Gastroesophageal sphincter (tissue), 4 donors: ENCODE measurements at regions not wholly inside any gene's neighbourhood (a gene's known extent, or its start where the extent isn't known, plus 50 kb on each side); places are given as distances from the start of the nearest gene placed in this dataset.

ENCODE experiments used
- ATAC-seq: fragments of 150-250 bp; one replicate; pipeline ENCODE4 v1.9.1; 2016; ENCODE audit warnings: mild to moderate bottlenecking, moderate library complexity
- H3K27ac ChIP-seq, 4 donors: fragments of 200-600 bp; sonication (generic) in 3 of 4; 1 replicate in 3 of 4; 2 replicates in 1 of 4; pipeline ENCODE4 v1.5.1; 2016 to 2019
- H3K27me3 ChIP-seq: fragments of 200-600 bp; sonication (generic); one replicate; pipeline ENCODE4 v1.5.1; 2019
- H3K36me3 ChIP-seq, 2 donors: fragments of 200-600 bp; sonication (generic); one replicate each; pipeline ENCODE4 v1.5.1; 2019; ENCODE audit warnings: control low read depth in 1 of 2
- H3K4me1 ChIP-seq, 3 donors: fragments of 200-600 bp; sonication (generic); 1 replicate in 2 of 3; 2 replicates in 1 of 3; pipeline ENCODE4 v1.5.1; 2016 to 2019; ENCODE audit warnings: control low read depth in 2 of 3
- H3K4me3 ChIP-seq, 2 donors: fragments of 200-600 bp; sonication (generic); one replicate each; pipeline ENCODE4 v1.5.1; 2019; ENCODE audit warnings: mild to moderate bottlenecking in 1 of 2, moderate library complexity in 1 of 2
- H3K9me3 ChIP-seq, 3 donors: fragments of 200-600 bp; sonication (generic); one replicate each; pipeline ENCODE4 v1.5.1; 2017 to 2019; ENCODE audit warnings: control low read depth in 2 of 3
- CTCF ChIP-seq, 4 experiments: fragments of 200-600 bp in 2 of 4; fragments of 450-650 bp in 2 of 4; sonication (generic) in 1 of 4; IDR thresholded peaks; one replicate each; pipeline ENCODE4 v1.5.1; 2017 to 2019; ENCODE audit warnings: antibody characterized with exemption in 4 of 4, mild to moderate bottlenecking in 2 of 4, moderate library complexity in 2 of 4
- EP300 ChIP-seq: sonication (generic); formaldehyde crosslinking; IDR thresholded peaks from one replicate; pipeline ENCODE4 v1.6.1; 2017; ENCODE audit warnings: antibody characterized with exemption, mild to moderate bottlenecking
- POLR2A ChIP-seq, 2 donors: fragments of 450-650 bp; IDR thresholded peaks; one replicate each; pipeline ENCODE4 v1.6.1; 2017; ENCODE audit warnings: antibody characterized with exemption in 2 of 2, mild to moderate bottlenecking in 2 of 2, moderate library complexity in 1 of 2
- POLR2AphosphoS5 ChIP-seq: sonication (generic); formaldehyde crosslinking; IDR thresholded peaks from one replicate; pipeline ENCODE4 v1.6.1; 2017; ENCODE audit warnings: antibody characterized with exemption
- whole genome bisulfite sequencing, 2 donors: methylation state at CpG; one replicate each; pipeline ENCODE4 v1.1.5; 2018; ENCODE audit warnings: low coverage in 1 of 2; 5-methylcytosine and 5-hydroxymethylcytosine counted together

- Histone ChIP-seq H3K36me3 (no peaks in the 10 kb centered on the region), H3K4me3 (no peak overlapping the region), H3K27ac (peak overlapping the region; percentile 17 to 84 (median 52)), H3K9me3 (no peaks in the 10 kb centered on the region), H3K4me1 (peaks cover 7 to 82% (median 38%) of the 10 kb centered on the region in 3 donors), H3K27me3 (no peaks in the 10 kb centered on the region)
- TF ChIP-seq POLR2AphosphoS5 (no peak), POLR2A (IDR thresholded peaks at IDR 0.05) (no peak), EP300 (no peak), CTCF (IDR thresholded peaks at IDR 0.05) (no peak)
- 80 to 85% methylated on average over 2 to 4 of the region's 6 CpGs for WGBS, 2 donors
- no peak for ATAC-seq
Measured at GRCh38 chr10:78508955-78509748, 475.5 kb downstream of the RPS24 start.

GRCh38 chr10:78510566-78511323 is 477.1 kb downstream of the RPS24 start:
- 37 to 50% methylated on average over 8 to 11 of the region's 12 CpGs for WGBS, 2 donors
- H3K27ac ChIP-seq, result peak overlapping the region; percentile 5 to 84 (median 77)
- no peaks in the 10 kb centered on the region for H3K9me3 ChIP-seq
- no peaks in the 10 kb centered on the region for H3K36me3 ChIP-seq
- no peak for ATAC-seq
- H3K4me1 ChIP-seq, result peaks cover 9 to 98% (median 51%) of the 10 kb centered on the region in 3 donors
- peak in 1 of 4 experiments; percentile 14 for TF ChIP-seq CTCF (IDR thresholded peaks at IDR 0.05)
- no peak for TF ChIP-seq POLR2A (IDR thresholded peaks at IDR 0.05)
- TF ChIP-seq POLR2AphosphoS5, result no peak
- no peak for TF ChIP-seq EP300
- no peaks in the 10 kb centered on the region for H3K27me3 ChIP-seq
- no peak overlapping the region for H3K4me3 ChIP-seq

- H3K4me1 ChIP-seq, result peaks cover 9 to 100% (median 55%) of the 10 kb centered on the region in 3 donors
Measured at GRCh38 chr10:78511324-78512204, 477.9 kb downstream of the RPS24 start.

GRCh38 chr10:78512205-78512550 is 478.5 kb downstream of the RPS24 start:
- Histone ChIP-seq H3K4me3 (no peak overlapping the region), H3K9me3 (no peaks in the 10 kb centered on the region), H3K27ac (peak overlapping the region in 3 of 4 donors; percentile 76 to 84 (median 78)), H3K4me1 (peaks cover 9 to 100% (median 56%) of the 10 kb centered on the region in 3 donors), H3K27me3 (no peaks in the 10 kb centered on the region), H3K36me3 (no peaks in the 10 kb centered on the region)
- ATAC-seq, result no peak
- TF ChIP-seq EP300 (no peak), CTCF (IDR thresholded peaks at IDR 0.05) (no peak), POLR2AphosphoS5 (no peak), POLR2A (IDR thresholded peaks at IDR 0.05) (no peak)
- 72% methylated on average over 3 of the region's 3 CpGs; no CpG with 5 or more reads in 1 of the 2 donors for WGBS, 2 donors

More at GRCh38 chr10:78511324-78512204, 477.9 kb downstream of the RPS24 start:
- peak overlapping the region; percentile 5 to 84 (median 77) for H3K27ac ChIP-seq
- 51 to 56% methylated on average over 5 to 6 of the region's 6 CpGs for WGBS, 2 donors
- no peak for ATAC-seq
- H3K4me3 ChIP-seq, result no peak overlapping the region
- H3K27me3 ChIP-seq, result no peaks in the 10 kb centered on the region
- H3K36me3 ChIP-seq, result no peaks in the 10 kb centered on the region
- H3K9me3 ChIP-seq, result no peaks in the 10 kb centered on the region
- TF ChIP-seq POLR2A (IDR thresholded peaks at IDR 0.05) (no peak), EP300 (no peak), POLR2AphosphoS5 (no peak), CTCF (IDR thresholded peaks at IDR 0.05) (no peak)
